Testis (tissue), 2 donors: ENCODE measurements at regions not wholly inside any gene's neighbourhood (a gene's known extent, or its start where the extent isn't known, plus 50 kb on each side); places are given as distances from the start of the nearest gene placed in this dataset.

ENCODE experiments used
- POLR2A ChIP-seq: fragments of 450-650 bp; IDR thresholded peaks from one replicate; pipeline ENCODE4 v1.6.1; 2017; ENCODE audit warnings: antibody characterized with exemption, mild to moderate bottlenecking, moderate library complexity
- TF ChIP-seq, protein P1 (sequence below), 3 experiments: fragments of 450-650 bp in 2 of 3; fragments of 200-600 bp in 1 of 3; sonication (generic) in 1 of 3; IDR thresholded peaks; one replicate each; pipeline ENCODE4 v1.5.1; 2016 to 2019; ENCODE audit warnings: antibody characterized with exemption in 3 of 3, mild to moderate bottlenecking in 2 of 3, moderate library complexity in 1 of 3

DNA sequence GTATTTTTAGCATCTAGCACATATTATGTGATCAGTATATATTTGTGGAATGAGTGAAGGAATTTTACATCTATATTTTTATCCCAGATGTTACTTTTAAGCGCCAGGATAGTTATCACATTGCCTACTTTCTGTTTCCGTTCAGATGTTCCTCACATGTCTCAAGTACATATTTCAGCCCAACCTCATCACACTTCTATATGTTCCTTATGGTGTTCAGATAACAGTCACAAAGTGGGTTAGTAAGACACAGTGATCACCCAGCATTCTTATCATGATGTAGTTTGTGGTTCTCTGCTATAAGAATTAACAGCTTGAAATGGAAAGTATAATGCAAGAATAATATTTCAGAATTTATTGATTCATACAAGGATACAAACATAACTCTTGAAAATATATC lies 170.0 kb upstream of the RASA1 start:
- TF ChIP-seq, protein P1, sequence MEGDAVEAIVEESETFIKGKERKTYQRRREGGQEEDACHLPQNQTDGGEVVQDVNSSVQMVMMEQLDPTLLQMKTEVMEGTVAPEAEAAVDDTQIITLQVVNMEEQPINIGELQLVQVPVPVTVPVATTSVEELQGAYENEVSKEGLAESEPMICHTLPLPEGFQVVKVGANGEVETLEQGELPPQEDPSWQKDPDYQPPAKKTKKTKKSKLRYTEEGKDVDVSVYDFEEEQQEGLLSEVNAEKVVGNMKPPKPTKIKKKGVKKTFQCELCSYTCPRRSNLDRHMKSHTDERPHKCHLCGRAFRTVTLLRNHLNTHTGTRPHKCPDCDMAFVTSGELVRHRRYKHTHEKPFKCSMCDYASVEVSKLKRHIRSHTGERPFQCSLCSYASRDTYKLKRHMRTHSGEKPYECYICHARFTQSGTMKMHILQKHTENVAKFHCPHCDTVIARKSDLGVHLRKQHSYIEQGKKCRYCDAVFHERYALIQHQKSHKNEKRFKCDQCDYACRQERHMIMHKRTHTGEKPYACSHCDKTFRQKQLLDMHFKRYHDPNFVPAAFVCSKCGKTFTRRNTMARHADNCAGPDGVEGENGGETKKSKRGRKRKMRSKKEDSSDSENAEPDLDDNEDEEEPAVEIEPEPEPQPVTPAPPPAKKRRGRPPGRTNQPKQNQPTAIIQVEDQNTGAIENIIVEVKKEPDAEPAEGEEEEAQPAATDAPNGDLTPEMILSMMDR (IDR thresholded peaks at IDR 0.05), result no peak
- TF ChIP-seq POLR2A, result no peak
